Brain microvascular endothelial cell (primary cell): ENCODE measurements at regions not wholly inside any gene's neighbourhood (a gene's known extent, or its start where the extent isn't known, plus 50 kb on each side); places are given as distances from the start of the nearest gene placed in this dataset.
"Not testable (repeated sequence)": the region's sequence is repeated elsewhere in the genome, so short reads cannot be mapped to it uniquely, and the experiment has no call there.

ENCODE experiments used
- DNase-seq: peaks from one replicate; pipeline ENCODE4 v3.0.0-alpha.2; 2020
- H3K27ac ChIP-seq: fragments of 250-450 bp; sonication (Bioruptor Pico); 2 replicates; pipeline ENCODE4 v1.5.1; 2020; ENCODE audit warnings: mild to moderate bottlenecking, moderate library complexity
- H3K27me3 ChIP-seq: fragments of 250-450 bp; sonication (Bioruptor Pico); replicated peaks from 2 replicates; pipeline ENCODE4 v1.5.1; 2020; ENCODE audit warnings: mild to moderate bottlenecking
- H3K36me3 ChIP-seq: fragments of 250-450 bp; sonication (Bioruptor Pico); replicated peaks from 2 replicates; pipeline ENCODE4 v1.5.1; 2020; ENCODE audit warnings: mild to moderate bottlenecking
- H3K4me3 ChIP-seq: 2 replicates; pipeline ENCODE4 v1.5.1; 2011; ENCODE audit warnings: low read depth, mild to moderate bottlenecking, control low read depth, low read length, moderate library complexity
- in situ Hi-C: cut with HindIII; loops from 2 replicates; pipeline ENCODE4 v1.10.0; 2017; ENCODE audit warnings: low sequenced_read_pairs, low pct_ligation_motif_present
- TF ChIP-seq, protein P1 (sequence below): IDR thresholded peaks from 2 replicates; pipeline ENCODE4 v1.5.1; 2011; ENCODE audit warnings: low read depth, mild to moderate bottlenecking, moderate library complexity, low read length, control low read depth, inconsistent platforms; ENCODE audit errors: missing control alignments

DNA sequence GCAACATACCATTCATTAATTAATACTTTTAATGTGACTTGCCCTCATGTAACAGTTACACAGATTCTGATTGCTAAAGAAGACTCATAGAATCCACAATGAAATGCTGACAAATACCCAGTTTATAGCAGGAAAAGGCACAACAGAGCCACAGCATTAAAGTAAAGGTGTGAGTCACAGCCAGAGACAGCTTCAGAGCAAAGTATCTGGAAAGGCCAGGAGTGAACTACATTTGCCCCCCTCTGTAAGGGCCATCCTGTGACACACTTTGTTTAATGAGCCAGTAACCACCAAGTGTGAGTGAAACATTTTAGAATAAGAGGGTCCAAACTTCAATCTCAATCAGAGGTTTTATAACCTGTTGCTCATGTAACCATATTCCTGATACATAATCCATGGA is 133.8 kb upstream of the TACR3 start:
- Histone ChIP-seq H3K4me3 (no peak overlapping the region), H3K36me3 (no peaks in the 10 kb centered on the region), H3K27ac (no peak overlapping the region), H3K27me3 (no peaks in the 10 kb centered on the region)
- in situ Hi-C loops: no loop called here
- DNase-seq: no peak
- TF ChIP-seq, protein P1, sequence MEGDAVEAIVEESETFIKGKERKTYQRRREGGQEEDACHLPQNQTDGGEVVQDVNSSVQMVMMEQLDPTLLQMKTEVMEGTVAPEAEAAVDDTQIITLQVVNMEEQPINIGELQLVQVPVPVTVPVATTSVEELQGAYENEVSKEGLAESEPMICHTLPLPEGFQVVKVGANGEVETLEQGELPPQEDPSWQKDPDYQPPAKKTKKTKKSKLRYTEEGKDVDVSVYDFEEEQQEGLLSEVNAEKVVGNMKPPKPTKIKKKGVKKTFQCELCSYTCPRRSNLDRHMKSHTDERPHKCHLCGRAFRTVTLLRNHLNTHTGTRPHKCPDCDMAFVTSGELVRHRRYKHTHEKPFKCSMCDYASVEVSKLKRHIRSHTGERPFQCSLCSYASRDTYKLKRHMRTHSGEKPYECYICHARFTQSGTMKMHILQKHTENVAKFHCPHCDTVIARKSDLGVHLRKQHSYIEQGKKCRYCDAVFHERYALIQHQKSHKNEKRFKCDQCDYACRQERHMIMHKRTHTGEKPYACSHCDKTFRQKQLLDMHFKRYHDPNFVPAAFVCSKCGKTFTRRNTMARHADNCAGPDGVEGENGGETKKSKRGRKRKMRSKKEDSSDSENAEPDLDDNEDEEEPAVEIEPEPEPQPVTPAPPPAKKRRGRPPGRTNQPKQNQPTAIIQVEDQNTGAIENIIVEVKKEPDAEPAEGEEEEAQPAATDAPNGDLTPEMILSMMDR: no peak

DNA sequence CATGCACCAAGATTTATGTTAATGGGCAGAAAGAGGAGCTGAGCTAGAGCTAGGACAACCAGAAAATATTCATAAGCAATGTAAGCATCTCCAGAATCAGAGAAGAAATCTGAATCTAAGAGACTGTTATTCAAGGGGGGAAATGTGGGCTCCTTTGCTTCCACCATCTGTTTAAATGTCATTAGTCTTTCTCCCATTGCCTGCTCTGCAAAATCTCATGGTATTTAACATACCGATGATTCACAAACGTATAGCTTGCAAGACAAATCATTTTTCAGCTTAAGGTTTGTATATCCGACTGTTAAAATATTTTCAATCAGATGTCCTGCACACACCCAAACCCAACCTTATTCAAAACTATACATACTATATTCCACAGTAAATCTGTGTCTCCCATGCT is 133.4 kb upstream of the TACR3 start:
- Histone ChIP-seq H3K27me3 (no peaks in the 10 kb centered on the region), H3K4me3 (no peak overlapping the region), H3K27ac (no peak overlapping the region), H3K36me3 (no peaks in the 10 kb centered on the region)
- in situ Hi-C loops: no loop called here
- DNase-seq: no peak
- TF ChIP-seq, protein P1: no peak

DNA sequence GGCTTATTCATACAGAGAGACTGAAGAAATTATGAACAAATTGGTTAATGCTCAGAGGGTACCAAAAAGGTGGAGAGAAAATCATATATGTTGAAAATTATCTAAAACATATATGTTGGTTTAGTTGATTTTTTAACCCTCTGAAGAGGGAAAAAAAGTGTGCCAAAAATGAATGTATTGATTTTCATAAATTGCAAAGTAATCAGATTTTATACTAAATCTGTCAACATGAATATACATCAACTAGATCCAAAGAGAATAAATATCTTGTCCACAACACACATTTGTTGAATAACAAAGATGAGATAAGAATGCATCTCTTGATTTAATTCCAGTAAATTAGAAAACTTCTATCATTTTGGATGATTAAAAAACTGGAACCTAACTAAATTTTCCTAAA is 125.3 kb upstream of the TACR3 start:
- Histone ChIP-seq H3K4me3 (no peak overlapping the region), H3K36me3 (no peaks in the 10 kb centered on the region), H3K27ac (no peak overlapping the region), H3K27me3 (no peaks in the 10 kb centered on the region)
- in situ Hi-C loops: no loop called here
- no peak for DNase-seq
- TF ChIP-seq, protein P1: no peak

DNA sequence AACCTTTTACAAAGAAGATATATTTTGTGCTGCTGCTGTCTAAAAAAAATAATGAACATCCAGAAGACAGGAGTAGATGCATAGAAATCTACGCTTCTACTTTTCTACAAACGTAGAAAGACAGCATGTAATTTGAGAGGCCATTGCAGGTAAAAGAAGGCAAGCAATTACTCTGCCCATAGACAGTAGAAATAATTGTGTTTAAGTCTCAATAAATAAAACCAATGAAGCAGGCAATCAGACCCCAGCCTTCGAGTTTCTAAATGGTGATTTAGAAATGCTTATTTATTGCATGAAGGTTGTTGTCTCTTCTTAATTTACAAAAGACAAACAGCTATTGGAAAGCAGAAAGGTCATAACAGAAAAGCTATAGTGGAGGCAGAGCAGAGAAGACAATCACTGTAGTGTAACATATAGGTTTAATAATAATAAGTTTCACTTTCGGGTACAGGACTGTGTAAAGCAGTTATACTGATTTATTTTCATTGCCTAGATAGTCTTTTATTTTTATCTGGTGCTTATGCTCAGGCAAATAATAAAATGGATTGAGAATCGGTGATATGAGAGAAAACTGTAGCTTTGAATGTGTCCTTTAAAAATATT is 123.0 kb upstream of the TACR3 start:
- in situ Hi-C loops: no loop called here
- no peak for DNase-seq
- TF ChIP-seq, protein P1: no peak
- no peaks in the 10 kb centered on the region for H3K36me3 ChIP-seq
- no peak overlapping the region for H3K4me3 ChIP-seq
- H3K27me3 ChIP-seq: no peaks in the 10 kb centered on the region
- no peak overlapping the region for H3K27ac ChIP-seq

DNA sequence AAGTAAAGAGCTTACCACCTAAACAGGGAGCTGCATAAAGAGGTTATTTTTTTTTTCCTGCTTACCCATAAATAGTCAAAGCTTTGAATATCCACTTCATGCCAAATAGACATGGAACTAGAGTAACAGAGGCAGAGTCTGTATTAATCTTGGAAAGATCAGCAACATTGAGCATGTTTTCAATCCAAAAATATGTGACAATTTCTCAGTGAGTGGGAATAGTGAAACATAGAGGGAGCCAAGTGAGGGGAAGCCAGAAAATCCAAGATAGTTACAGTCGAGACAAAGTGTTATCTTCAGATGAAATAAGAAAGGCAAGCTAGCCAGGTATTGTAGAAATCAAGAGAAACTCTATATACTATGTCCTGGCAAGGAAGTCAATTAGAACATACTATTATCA is 122.3 kb upstream of the TACR3 start:
- Histone ChIP-seq H3K27me3 (no peaks in the 10 kb centered on the region), H3K4me3 (no peak overlapping the region), H3K36me3 (no peaks in the 10 kb centered on the region), H3K27ac (no peak overlapping the region)
- in situ Hi-C loops: no loop called here
- TF ChIP-seq, protein P1: no peak
- DNase-seq: no peak

GRCh38 chr4:103810308-103810707 is 90.5 kb upstream of the TACR3 start:
- H3K36me3 ChIP-seq, H3K4me3 ChIP-seq, in situ Hi-C loops, H3K27ac ChIP-seq, H3K27me3 ChIP-seq, DNase-seq: not testable (repeated sequence)
